GM23338 (cell line): ENCODE measurements at regions not wholly inside any gene's neighbourhood (a gene's known extent, or its start where the extent isn't known, plus 50 kb on each side); places are given as distances from the start of the nearest gene placed in this dataset.

Experiments
- CREB1 ChIP-seq: fragments of 250-450 bp; sonication (Bioruptor Pico); IDR thresholded peaks from 2 replicates; pipeline ENCODE4 v1.5.0; 2020; ENCODE audit warnings: low read depth, mild to moderate bottlenecking, moderate library complexity
- CTCF ChIP-seq, 2 experiments: fragments of 200-600 bp in 1 of 2; sonication (generic) in 1 of 2; conservative IDR thresholded peaks; 2 replicates each; pipeline versions ENCODE4 v1.5.1 to v1.6.1; 2016 to 2017; ENCODE audit warnings: antibody characterized with exemption in 2 of 2, low read depth in 2 of 2, mild to moderate bottlenecking in 2 of 2, moderate library complexity in 1 of 2
- EZH2 ChIP-seq: fragments of 200-600 bp; sonication (generic); IDR thresholded peaks from one replicate; pipeline ENCODE4 v1.8.0; 2017; ENCODE audit warnings: antibody characterized with exemption, mild to moderate bottlenecking, low read depth; ENCODE audit not compliant: unreplicated experiment
- EZH2phosphoT487 ChIP-seq: fragments of 200-600 bp; sonication (generic); IDR thresholded peaks from one replicate; pipeline ENCODE4 v1.8.1; 2018; ENCODE audit warnings: antibody characterized with exemption; ENCODE audit not compliant: unreplicated experiment
- JUNB ChIP-seq: IDR thresholded peaks from one replicate; pipeline ENCODE4 v1.6.1; 2016; ENCODE audit warnings: antibody characterized with exemption; ENCODE audit not compliant: unreplicated experiment
- NANOG ChIP-seq: IDR thresholded peaks from 2 replicates; pipeline ENCODE4 v1.6.1; 2016; ENCODE audit warnings: antibody characterized with exemption, borderline replicate concordance
- POLR2AphosphoS5 ChIP-seq: IDR thresholded peaks from 2 replicates; pipeline ENCODE4 v1.6.1; 2016; ENCODE audit warnings: antibody characterized with exemption, low read depth
- REST ChIP-seq: IDR thresholded peaks from one replicate; pipeline ENCODE4 v1.6.1; 2018; ENCODE audit warnings: antibody characterized with exemption; ENCODE audit not compliant: unreplicated experiment
- STAT1 ChIP-seq: IDR thresholded peaks from one replicate; pipeline ENCODE4 v1.6.1; 2016; ENCODE audit warnings: antibody characterized with exemption; ENCODE audit not compliant: unreplicated experiment
- ZNF114 ChIP-seq: fragments of 250-450 bp; sonication (Bioruptor Pico); IDR thresholded peaks from 2 replicates; pipeline ENCODE4 v1.5.0; 2020; ENCODE audit warnings: mild to moderate bottlenecking, moderate library complexity
- TF ChIP-seq, protein P1 (sequence below): fragments of 250-450 bp; sonication (Bioruptor Pico); IDR thresholded peaks from 2 replicates; pipeline ENCODE4 v1.5.0; 2020; ENCODE audit warnings: mild to moderate bottlenecking, moderate library complexity
- TF ChIP-seq, protein P2 (sequence below): IDR thresholded peaks from 2 replicates; pipeline ENCODE4 v1.6.1; 2016; ENCODE audit warnings: antibody characterized with exemption

GRCh38 chr1:168843401-168843800 lies 114.4 kb upstream of the DPT start:
- TF ChIP-seq POLR2AphosphoS5 (no peak), CTCF (conservative IDR thresholded peaks at IDR 0.05; ENCODE audit: low read depth in 2 of 2) (no peak), EZH2 (no peak), JUNB (no peak), NANOG (no peak), EZH2phosphoT487 (no peak), REST (no peak), CREB1 (CRISPR knock-in tag) (no peak), ZNF114 (CRISPR knock-in tag) (no peak), STAT1 (no peak)
- TF ChIP-seq, protein P1, sequence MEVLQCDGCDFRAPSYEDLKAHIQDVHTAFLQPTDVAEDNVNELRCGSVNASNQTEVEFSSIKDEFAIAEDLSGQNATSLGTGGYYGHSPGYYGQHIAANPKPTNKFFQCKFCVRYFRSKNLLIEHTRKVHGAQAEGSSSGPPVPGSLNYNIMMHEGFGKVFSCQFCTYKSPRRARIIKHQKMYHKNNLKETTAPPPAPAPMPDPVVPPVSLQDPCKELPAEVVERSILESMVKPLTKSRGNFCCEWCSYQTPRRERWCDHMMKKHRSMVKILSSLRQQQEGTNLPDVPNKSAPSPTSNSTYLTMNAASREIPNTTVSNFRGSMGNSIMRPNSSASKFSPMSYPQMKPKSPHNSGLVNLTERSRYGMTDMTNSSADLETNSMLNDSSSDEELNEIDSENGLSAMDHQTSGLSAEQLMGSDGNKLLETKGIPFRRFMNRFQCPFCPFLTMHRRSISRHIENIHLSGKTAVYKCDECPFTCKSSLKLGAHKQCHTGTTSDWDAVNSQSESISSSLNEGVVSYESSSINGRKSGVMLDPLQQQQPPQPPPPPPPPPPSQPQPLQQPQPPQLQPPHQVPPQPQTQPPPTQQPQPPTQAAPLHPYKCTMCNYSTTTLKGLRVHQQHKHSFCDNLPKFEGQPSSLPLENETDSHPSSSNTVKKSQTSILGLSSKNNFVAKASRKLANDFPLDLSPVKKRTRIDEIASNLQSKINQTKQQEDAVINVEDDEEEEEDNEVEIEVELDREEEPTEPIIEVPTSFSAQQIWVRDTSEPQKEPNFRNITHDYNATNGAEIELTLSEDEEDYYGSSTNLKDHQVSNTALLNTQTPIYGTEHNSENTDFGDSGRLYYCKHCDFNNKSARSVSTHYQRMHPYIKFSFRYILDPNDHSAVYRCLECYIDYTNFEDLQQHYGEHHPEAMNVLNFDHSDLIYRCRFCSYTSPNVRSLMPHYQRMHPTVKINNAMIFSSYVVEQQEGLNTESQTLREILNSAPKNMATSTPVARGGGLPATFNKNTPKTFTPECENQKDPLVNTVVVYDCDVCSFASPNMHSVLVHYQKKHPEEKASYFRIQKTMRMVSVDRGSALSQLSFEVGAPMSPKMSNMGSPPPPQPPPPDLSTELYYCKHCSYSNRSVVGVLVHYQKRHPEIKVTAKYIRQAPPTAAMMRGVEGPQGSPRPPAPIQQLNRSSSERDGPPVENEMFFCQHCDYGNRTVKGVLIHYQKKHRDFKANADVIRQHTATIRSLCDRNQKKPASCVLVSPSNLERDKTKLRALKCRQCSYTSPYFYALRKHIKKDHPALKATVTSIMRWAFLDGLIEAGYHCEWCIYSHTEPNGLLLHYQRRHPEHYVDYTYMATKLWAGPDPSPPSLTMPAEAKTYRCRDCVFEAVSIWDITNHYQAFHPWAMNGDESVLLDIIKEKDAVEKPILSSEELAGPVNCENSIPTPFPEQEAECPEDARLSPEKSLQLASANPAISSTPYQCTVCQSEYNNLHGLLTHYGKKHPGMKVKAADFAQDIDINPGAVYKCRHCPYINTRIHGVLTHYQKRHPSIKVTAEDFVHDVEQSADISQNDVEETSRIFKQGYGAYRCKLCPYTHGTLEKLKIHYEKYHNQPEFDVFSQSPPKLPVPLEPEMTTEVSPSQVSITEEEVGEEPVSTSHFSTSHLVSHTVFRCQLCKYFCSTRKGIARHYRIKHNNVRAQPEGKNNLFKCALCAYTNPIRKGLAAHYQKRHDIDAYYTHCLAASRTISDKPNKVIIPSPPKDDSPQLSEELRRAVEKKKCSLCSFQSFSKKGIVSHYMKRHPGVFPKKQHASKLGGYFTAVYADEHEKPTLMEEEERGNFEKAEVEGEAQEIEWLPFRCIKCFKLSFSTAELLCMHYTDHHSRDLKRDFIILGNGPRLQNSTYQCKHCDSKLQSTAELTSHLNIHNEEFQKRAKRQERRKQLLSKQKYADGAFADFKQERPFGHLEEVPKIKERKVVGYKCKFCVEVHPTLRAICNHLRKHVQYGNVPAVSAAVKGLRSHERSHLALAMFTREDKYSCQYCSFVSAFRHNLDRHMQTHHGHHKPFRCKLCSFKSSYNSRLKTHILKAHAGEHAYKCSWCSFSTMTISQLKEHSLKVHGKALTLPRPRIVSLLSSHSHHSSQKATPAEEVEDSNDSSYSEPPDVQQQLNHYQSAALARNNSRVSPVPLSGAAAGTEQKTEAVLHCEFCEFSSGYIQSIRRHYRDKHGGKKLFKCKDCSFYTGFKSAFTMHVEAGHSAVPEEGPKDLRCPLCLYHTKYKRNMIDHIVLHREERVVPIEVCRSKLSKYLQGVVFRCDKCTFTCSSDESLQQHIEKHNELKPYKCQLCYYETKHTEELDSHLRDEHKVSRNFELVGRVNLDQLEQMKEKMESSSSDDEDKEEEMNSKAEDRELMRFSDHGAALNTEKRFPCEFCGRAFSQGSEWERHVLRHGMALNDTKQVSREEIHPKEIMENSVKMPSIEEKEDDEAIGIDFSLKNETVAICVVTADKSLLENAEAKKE (CRISPR knock-in tag): no peak
- TF ChIP-seq, protein P2, sequence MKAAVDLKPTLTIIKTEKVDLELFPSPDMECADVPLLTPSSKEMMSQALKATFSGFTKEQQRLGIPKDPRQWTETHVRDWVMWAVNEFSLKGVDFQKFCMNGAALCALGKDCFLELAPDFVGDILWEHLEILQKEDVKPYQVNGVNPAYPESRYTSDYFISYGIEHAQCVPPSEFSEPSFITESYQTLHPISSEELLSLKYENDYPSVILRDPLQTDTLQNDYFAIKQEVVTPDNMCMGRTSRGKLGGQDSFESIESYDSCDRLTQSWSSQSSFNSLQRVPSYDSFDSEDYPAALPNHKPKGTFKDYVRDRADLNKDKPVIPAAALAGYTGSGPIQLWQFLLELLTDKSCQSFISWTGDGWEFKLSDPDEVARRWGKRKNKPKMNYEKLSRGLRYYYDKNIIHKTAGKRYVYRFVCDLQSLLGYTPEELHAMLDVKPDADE: no peak
